ENCODE measurements at regions not wholly inside any gene's neighbourhood (a gene's known extent, or its start where the extent isn't known, plus 50 kb on each side); places are given as distances from the start of the nearest gene placed in this dataset.
A peak's percentile ranks its signal among the peaks of the same experiment; 100 is the strongest.

- ChIA-PET CTCF (ENCODE audit: low intra/inter-chr PET ratio, low total read pairs) (no interaction called here), POLR2A (no interaction called here)
- Histone ChIP-seq H3K79me2 (ENCODE audit: insufficient read depth, low read length) (no peaks in the 10 kb centered on the region), H3K9me3 (ENCODE audit: low read length) (no peaks in the 10 kb centered on the region; the same call in 1 of the 2 replicates), H4K20me1 (ENCODE audit: insufficient read depth, low read length) (no peaks in the 10 kb centered on the region), H3K4me3 (replicated peaks in 1 of 3; ENCODE audit: insufficient read depth in 1 of 3, low read depth in 2 of 3, low read length in 3 of 3) (no peak overlapping the region), H3K9ac (ENCODE audit: insufficient read depth, low read depth, low read length) (no peak overlapping the region), H3K4me1 (ENCODE audit: insufficient read depth, low read length) (peaks cover 10% of the 10 kb centered on the region), H3K36me3 (replicated peaks in 1 of 2; ENCODE audit: control insufficient read depth in 1 of 2, insufficient read depth in 2 of 2, low read length in 2 of 2) (no peaks in the 10 kb centered on the region), H2AFZ (ENCODE audit: low read length) (no peak overlapping the region), H3K4me2 (ENCODE audit: low read depth, low read length) (no peak overlapping the region), H3K27ac (ENCODE audit: extremely low read length, insufficient read depth, low read length) (no peak overlapping the region), H3K27me3 (ENCODE audit: control insufficient read depth in 1 of 2, insufficient read depth in 2 of 2, low read length in 2 of 2) (peaks cover 0 to 10% of the 10 kb centered on the region in 2 experiments; a peak in 2 of 5 replicates)
- TF ChIP-seq ZNF510 (CRISPR knock-in tag; IDR thresholded peaks at IDR 0.05; ENCODE audit: low read depth) (no peak), ZSCAN5A (CRISPR knock-in tag; IDR thresholded peaks at IDR 0.05; ENCODE audit: borderline replicate concordance) (no peak), CBX5 (CRISPR knock-in tag; IDR thresholded peaks at IDR 0.05; ENCODE audit: borderline replicate concordance) (no peak), ZNF790 (CRISPR knock-in tag; IDR thresholded peaks at IDR 0.05; ENCODE audit: borderline replicate concordance) (0 out of 2 replicates have a peak, but pooled peaks have one; percentile 4)
- WGBS (ENCODE audit: low lambda C conversion rate) = 43% methylated on average over 14 of the region's 14 CpGs
- in situ Hi-C loops (cut with HindIII; ENCODE audit: extremely low pct_ligation_motif_present, low pct_unique_long_range_greater_than_20kb) (no loop called here), intact Hi-C loops (cut with micrococcal nuclease; ENCODE audit: unreplicated experiment) (no loop called here)
- ATAC-seq = no peak
- BruUV-seq (replicated peaks) = no TSS peak
- no peak for DNase-seq (ENCODE audit: low spot score)
- FAIRE-seq = no peak
Observed at GRCh38 chr10:131631619-131632018, 269.2 kb upstream of the PPP2R2D start.

DNA sequence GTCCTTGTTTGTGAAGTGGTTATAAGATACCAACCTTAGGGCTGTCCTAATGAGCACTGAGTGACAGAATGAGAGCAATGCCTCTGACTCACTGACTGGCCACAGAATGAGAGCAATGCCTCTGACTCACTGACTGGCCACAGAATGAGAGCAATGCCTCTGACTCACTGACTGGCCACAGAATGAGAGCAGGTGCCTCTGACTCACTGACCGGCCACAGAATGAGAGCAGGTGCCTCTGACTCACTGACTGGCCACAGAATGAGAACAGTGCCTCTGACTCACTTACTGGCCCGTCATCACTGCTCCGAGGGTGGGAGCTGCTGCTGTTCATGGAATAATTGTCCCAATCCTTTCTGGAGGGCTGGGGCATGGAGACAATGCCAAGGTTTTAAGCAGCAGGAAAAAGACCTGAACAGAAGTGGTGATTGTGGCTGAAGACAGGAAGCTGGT, 265.2 kb upstream of the PPP2R2D start:
- Histone ChIP-seq H3K4me1 (ENCODE audit: insufficient read depth, low read length) (peaks cover 8% of the 10 kb centered on the region), H3K27ac (ENCODE audit: extremely low read length, insufficient read depth, low read length) (no peak overlapping the region), H3K9ac (ENCODE audit: insufficient read depth, low read depth, low read length) (no peak overlapping the region), H3K36me3 (replicated peaks in 1 of 2; ENCODE audit: control insufficient read depth in 1 of 2, insufficient read depth in 2 of 2, low read length in 2 of 2) (no peaks in the 10 kb centered on the region), H3K4me3 (replicated peaks in 1 of 3; ENCODE audit: insufficient read depth in 1 of 3, low read depth in 2 of 3, low read length in 3 of 3) (no peak overlapping the region), H3K9me3 (ENCODE audit: low read length) (peaks cover 10% of the 10 kb centered on the region; the same call in 1 of the 2 replicates), H3K27me3 (ENCODE audit: control insufficient read depth in 1 of 2, insufficient read depth in 2 of 2, low read length in 2 of 2) (peaks cover 2 to 27% of the 10 kb centered on the region in 2 experiments; a peak in 2 of 5 replicates), H4K20me1 (ENCODE audit: insufficient read depth, low read length) (no peaks in the 10 kb centered on the region), H3K4me2 (ENCODE audit: low read depth, low read length) (no peak overlapping the region), H3K79me2 (ENCODE audit: insufficient read depth, low read length) (no peaks in the 10 kb centered on the region), H2AFZ (ENCODE audit: low read length) (no peak overlapping the region)
- ATAC-seq = no peak
- in situ Hi-C loops (cut with HindIII; ENCODE audit: extremely low pct_ligation_motif_present, low pct_unique_long_range_greater_than_20kb) = no loop called here
- TF ChIP-seq FOSL2 (CRISPR knock-in tag; IDR thresholded peaks at IDR 0.05) (peak; percentile 69), HNRNPH1 (optimal IDR thresholded peaks at IDR 0.05; ENCODE audit: low read depth, low read length) (no peak), CENPBD1 (CRISPR knock-in tag; IDR thresholded peaks at IDR 0.05; ENCODE audit: borderline replicate concordance, low read depth) (no peak), CREB1 (IDR thresholded peaks at IDR 0.05) (peak; percentile 49), CREB1 (CRISPR knock-in tag; IDR thresholded peaks at IDR 0.05) (no peak), MEIS2 (CRISPR knock-in tag; IDR thresholded peaks at IDR 0.05) (no peak), NCOA2 (CRISPR knock-in tag; IDR thresholded peaks at IDR 0.05) (no peak)
- no peak for DNase-seq (ENCODE audit: low spot score)
- ChIA-PET POLR2A (no interaction called here), CTCF (ENCODE audit: low intra/inter-chr PET ratio, low total read pairs) (no interaction called here)
- no peak for FAIRE-seq
- WGBS (ENCODE audit: low lambda C conversion rate) = 0% methylated on average over 1 of the region's 3 CpGs
- BruUV-seq (replicated peaks) = no TSS peak
- intact Hi-C loops (cut with micrococcal nuclease; ENCODE audit: unreplicated experiment) = no loop called here
